Mammary epithelial cell (primary cell): ENCODE measurements at regions not wholly inside any gene's neighbourhood (a gene's known extent, or its start where the extent isn't known, plus 50 kb on each side); places are given as distances from the start of the nearest gene placed in this dataset.

Experiments used
- CTCF ChIP-seq, 2 donors: IDR thresholded peaks in 1 of 2; conservative IDR thresholded peaks in 1 of 2; 2 replicates each; pipeline ENCODE4 v1.5.1; 2011 to 2012; ENCODE audit warnings: inconsistent platforms in 2 of 2, low read length in 2 of 2, mild to moderate bottlenecking in 2 of 2, control low read depth in 1 of 2, low read depth in 1 of 2; ENCODE audit not compliant: insufficient read depth in 1 of 2; ENCODE audit errors: extremely low read depth in 1 of 2
- EZH2 ChIP-seq: IDR thresholded peaks from 2 replicates; pipeline ENCODE4 v1.6.1; 2012; ENCODE audit warnings: low read length, inconsistent platforms, borderline replicate concordance

DNA sequence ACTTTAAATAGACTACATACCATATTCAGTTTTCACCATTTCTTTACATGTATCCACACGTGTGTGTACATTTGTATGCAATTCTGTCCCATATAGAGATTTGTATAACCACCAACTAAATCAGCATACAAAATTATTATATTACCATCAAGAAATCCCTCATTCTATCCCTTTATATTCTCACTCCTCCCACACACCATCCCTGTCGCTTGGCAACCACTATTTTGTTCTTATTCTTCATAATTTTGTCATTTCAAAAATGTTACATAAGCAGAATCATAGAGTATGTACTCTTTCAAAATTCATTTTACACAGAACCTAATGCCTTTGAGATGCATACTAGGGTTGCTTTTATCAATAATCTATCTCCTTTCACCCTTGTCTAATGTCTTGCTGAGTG lies 740.5 kb downstream of the SLITRK5 start:
- TF ChIP-seq CTCF (conservative IDR thresholded peaks at IDR 0.05 in 1 of 2, IDR thresholded peaks at IDR 0.05 in 1 of 2; ENCODE audit: extremely low read depth in 1 of 2, insufficient read depth in 1 of 2, low read depth in 1 of 2, low read length in 2 of 2) (no peak), EZH2 (no peak)
